Stimulated activated CD8-positive, alpha-beta memory T cell treated with anti-CD3 and anti-CD28 coated beads, Interleukin-15, amount 100 ng/mL, for 1 hour (primary cell): ENCODE measurements at regions not wholly inside any gene's neighbourhood (a gene's known extent, or its start where the extent isn't known, plus 50 kb on each side); places are given as distances from the start of the nearest gene placed in this dataset.

Experiments used
- DNase-seq: peaks from one replicate; pipeline ENCODE4 v3.0.0-alpha.2; 2020; ENCODE audit warnings: low read depth

GRCh38 chr7:22586786-22587140 lies 86.8 kb upstream of the STEAP1B start:
- DNase-seq, result no peak

- no peak for DNase-seq
These were observed 86.3 kb upstream of the STEAP1B start for GRCh38 chr7:22586101-22586785.

GRCh38 chr7:22584179-22584578 lies 84.2 kb upstream of the STEAP1B start:
- no peak for DNase-seq

GRCh38 chr7:22582863-22583622 lies 83.1 kb upstream of the STEAP1B start:
- DNase-seq, result no peak

GRCh38 chr7:22581099-22581498 lies 81.1 kb upstream of the STEAP1B start:
- DNase-seq, result no peak

- no peak for DNase-seq
These were observed 80.0 kb upstream of the STEAP1B start for GRCh38 chr7:22579961-22580360.

GRCh38 chr7:22578007-22578733 lies 78.2 kb upstream of the STEAP1B start:
- DNase-seq, result no peak

- DNase-seq, result no peak
These were observed 77.5 kb upstream of the STEAP1B start for GRCh38 chr7:22577470-22578001.

- no peak for DNase-seq
These were observed 76.9 kb upstream of the STEAP1B start for GRCh38 chr7:22576612-22577469.

- no peak for DNase-seq
These were observed 74.9 kb upstream of the STEAP1B start for GRCh38 chr7:22574754-22575520.

- DNase-seq, result no peak
These were observed 72.9 kb upstream of the STEAP1B start for GRCh38 chr7:22572937-22573336.

GRCh38 chr7:22572292-22572691 lies 72.3 kb upstream of the STEAP1B start:
- no peak for DNase-seq

GRCh38 chr7:22571766-22572165 lies 71.8 kb upstream of the STEAP1B start:
- DNase-seq, result no peak

- DNase-seq, result no peak
These were observed 69.8 kb upstream of the STEAP1B start for GRCh38 chr7:22569586-22570321.

- DNase-seq, result no peak
These were observed 66.6 kb upstream of the STEAP1B start for GRCh38 chr7:22566592-22566991.

- no peak for DNase-seq
These were observed 66.2 kb upstream of the STEAP1B start for GRCh38 chr7:22566176-22566575.

GRCh38 chr7:22565315-22565811 lies 65.4 kb upstream of the STEAP1B start:
- DNase-seq, result no peak

- no peak for DNase-seq
These were observed 64.6 kb upstream of the STEAP1B start for GRCh38 chr7:22564511-22565045.

- no peak for DNase-seq
These were observed 63.7 kb upstream of the STEAP1B start for GRCh38 chr7:22563621-22564241.
